Transverse colon (tissue), 4 donors: ENCODE measurements at regions not wholly inside any gene's neighbourhood (a gene's known extent, or its start where the extent isn't known, plus 50 kb on each side); places are given as distances from the start of the nearest gene placed in this dataset.

Source experiments
- DNase-seq: peaks from one replicate; pipeline ENCODE4 v3.0.0-alpha.2; 2019
- H3K27ac ChIP-seq, 4 donors: fragments of 200-600 bp; sonication (generic); 2 replicates each; pipeline ENCODE4 v1.5.1; 2016 to 2018; ENCODE audit warnings: inconsistent platforms in 4 of 4
- H3K27me3 ChIP-seq: fragments of 200-600 bp; sonication (generic); 2 replicates; pipeline ENCODE4 v1.5.1; 2017; ENCODE audit warnings: inconsistent platforms
- H3K36me3 ChIP-seq, 4 donors: fragments of 200-600 bp; sonication (generic); 2 replicates each; pipeline ENCODE4 v1.5.1; 2017 to 2019; ENCODE audit warnings: inconsistent platforms in 4 of 4
- H3K4me1 ChIP-seq, 4 donors: fragments of 200-600 bp; sonication (generic); 2 replicates each; pipeline ENCODE4 v1.5.1; 2017 to 2020; ENCODE audit warnings: inconsistent platforms in 4 of 4
- H3K4me3 ChIP-seq, 4 donors: fragments of 200-600 bp; sonication (generic); 1 replicate in 1 of 4; 2 replicates in 3 of 4; pipeline versions ENCODE4 v1.5.1 to v1.6.1; 2017 to 2019; ENCODE audit warnings: inconsistent platforms in 4 of 4
- H3K9me3 ChIP-seq, 2 donors: fragments of 200-600 bp; sonication (generic); 2 replicates each; pipeline ENCODE4 v1.5.1; 2017 to 2019; ENCODE audit warnings: inconsistent platforms in 2 of 2
- EP300 ChIP-seq: sonication (generic); formaldehyde crosslinking; IDR thresholded peaks from one replicate; pipeline ENCODE4 v1.6.1; 2017; ENCODE audit warnings: antibody characterized with exemption, low read depth
- POLR2A ChIP-seq: fragments of 450-650 bp; IDR thresholded peaks from one replicate; pipeline ENCODE4 v1.6.1; 2016; ENCODE audit warnings: antibody characterized with exemption, mild to moderate bottlenecking, moderate library complexity
- POLR2AphosphoS5 ChIP-seq, 3 donors: sonication (generic); formaldehyde crosslinking; IDR thresholded peaks; one replicate each; pipeline ENCODE4 v1.6.1; 2016; ENCODE audit warnings: antibody characterized with exemption in 3 of 3
- WGBS, 2 donors: methylation state at CpG; one replicate each; pipeline ENCODE4 v1.1.5; 2018; ENCODE audit warnings: low coverage in 1 of 2; 5-methylcytosine and 5-hydroxymethylcytosine counted together
- in situ Hi-C, 4 donors: fragments of 200-750 bp; cut with MboI; loops; one replicate each; pipeline versions ENCODE4 v1.15.0 to v1.15.1; 2017; ENCODE audit warnings: low sequenced_read_pairs in 3 of 4, low pct_ligation_motif_present in 1 of 4, low pct_unique_long_range_greater_than_20kb in 1 of 4
- intact Hi-C: fragments of 100-400 bp; cut with DNase I; formaldehyde crosslinking; loops from one replicate; pipeline ENCODE4 v1.15.1; 2023; ENCODE audit warnings: low total_unique reads
- TF ChIP-seq, protein P1 (sequence below), 5 experiments: fragments of 200-600 bp in 3 of 5; fragments of 450-650 bp in 2 of 5; sonication (generic) in 3 of 5; IDR thresholded peaks; 1 replicate in 2 of 5; 2 replicates in 3 of 5; pipeline ENCODE4 v1.5.1; 2016 to 2017; ENCODE audit warnings: antibody characterized with exemption in 5 of 5, inconsistent platforms in 3 of 5, mild to moderate bottlenecking in 2 of 5, moderate library complexity in 1 of 5

DNA sequence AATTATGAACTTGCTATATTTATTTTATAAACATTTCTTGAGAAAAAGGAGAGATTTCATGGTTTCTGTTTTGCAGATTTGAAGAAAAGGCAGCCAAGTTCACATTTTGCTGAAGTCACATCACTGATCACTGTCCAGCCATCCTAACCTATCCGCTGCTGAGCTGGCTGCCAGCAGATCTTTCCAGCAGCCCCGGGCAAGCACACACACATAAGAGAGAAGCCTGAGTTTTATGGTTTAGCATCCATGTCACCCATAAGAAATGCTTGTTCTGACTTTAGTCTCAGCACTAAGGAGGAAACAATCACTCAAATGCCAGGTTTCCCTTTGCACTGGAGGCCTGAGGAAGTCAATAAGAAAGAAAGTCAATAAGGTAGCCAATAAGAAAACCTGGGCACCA, 287.1 kb downstream of the SMOC2 start:
- no peak for DNase-seq
- in situ Hi-C loops: no loop called here
- no peak overlapping the region for H3K27ac ChIP-seq
- no peak for TF ChIP-seq POLR2AphosphoS5 (IDR thresholded peaks at IDR 0.05)
- no peak for TF ChIP-seq POLR2A
- TF ChIP-seq, protein P1, sequence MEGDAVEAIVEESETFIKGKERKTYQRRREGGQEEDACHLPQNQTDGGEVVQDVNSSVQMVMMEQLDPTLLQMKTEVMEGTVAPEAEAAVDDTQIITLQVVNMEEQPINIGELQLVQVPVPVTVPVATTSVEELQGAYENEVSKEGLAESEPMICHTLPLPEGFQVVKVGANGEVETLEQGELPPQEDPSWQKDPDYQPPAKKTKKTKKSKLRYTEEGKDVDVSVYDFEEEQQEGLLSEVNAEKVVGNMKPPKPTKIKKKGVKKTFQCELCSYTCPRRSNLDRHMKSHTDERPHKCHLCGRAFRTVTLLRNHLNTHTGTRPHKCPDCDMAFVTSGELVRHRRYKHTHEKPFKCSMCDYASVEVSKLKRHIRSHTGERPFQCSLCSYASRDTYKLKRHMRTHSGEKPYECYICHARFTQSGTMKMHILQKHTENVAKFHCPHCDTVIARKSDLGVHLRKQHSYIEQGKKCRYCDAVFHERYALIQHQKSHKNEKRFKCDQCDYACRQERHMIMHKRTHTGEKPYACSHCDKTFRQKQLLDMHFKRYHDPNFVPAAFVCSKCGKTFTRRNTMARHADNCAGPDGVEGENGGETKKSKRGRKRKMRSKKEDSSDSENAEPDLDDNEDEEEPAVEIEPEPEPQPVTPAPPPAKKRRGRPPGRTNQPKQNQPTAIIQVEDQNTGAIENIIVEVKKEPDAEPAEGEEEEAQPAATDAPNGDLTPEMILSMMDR (IDR thresholded peaks at IDR 0.05): no peak
- no peak for TF ChIP-seq EP300
- intact Hi-C loops: no loop called here
- no peaks in the 10 kb centered on the region for H3K27me3 ChIP-seq
- no peaks in the 10 kb centered on the region for H3K9me3 ChIP-seq
- WGBS, 2 donors: 79% methylated on average over 2 of the region's 2 CpGs; no CpG with 5 or more reads in 1 of the 2 donors
- no peak overlapping the region for H3K4me3 ChIP-seq
- H3K4me1 ChIP-seq: no peaks in the 10 kb centered on the region
- no peaks in the 10 kb centered on the region for H3K36me3 ChIP-seq

GRCh38 chr6:168726312-168726856, 285.4 kb downstream of the SMOC2 start:
- intact Hi-C loops (no loop called here), in situ Hi-C loops (no loop called here)
- Histone ChIP-seq H3K27me3 (no peaks in the 10 kb centered on the region), H3K36me3 (no peaks in the 10 kb centered on the region), H3K9me3 (no peaks in the 10 kb centered on the region), H3K27ac (no peak overlapping the region), H3K4me3 (no peak overlapping the region), H3K4me1 (no peaks in the 10 kb centered on the region)
- 89 to 94% methylated on average over 6 to 12 of the region's 12 CpGs for WGBS, 2 donors
- no peak for DNase-seq
- TF ChIP-seq EP300 (no peak), POLR2AphosphoS5 (IDR thresholded peaks at IDR 0.05) (no peak), POLR2A (no peak)
- TF ChIP-seq, protein P1 (IDR thresholded peaks at IDR 0.05): no peak

DNA sequence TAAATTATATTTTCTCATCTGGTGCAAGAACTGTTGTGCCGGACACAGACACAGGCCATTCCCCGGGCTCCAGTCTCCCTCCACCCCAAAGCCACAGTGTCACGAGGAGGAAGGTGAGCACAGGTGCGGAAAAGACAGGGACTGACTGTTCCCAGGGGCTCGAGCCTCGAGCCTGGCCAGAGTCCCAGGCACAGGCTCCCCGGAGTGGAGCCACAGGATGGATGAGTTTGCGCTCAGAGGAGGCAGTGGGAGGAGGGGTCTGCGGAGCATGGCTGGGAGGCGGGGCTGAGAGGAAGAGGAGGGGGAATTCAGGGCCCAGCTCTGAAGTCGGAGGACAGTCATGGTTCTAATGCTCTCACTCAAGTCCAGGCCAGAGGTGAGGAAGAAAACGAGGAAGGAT, 284.8 kb downstream of the SMOC2 start:
- intact Hi-C loops: no loop called here
- 62 to 88% methylated on average over 1 to 12 of the region's 12 CpGs for whole genome bisulfite sequencing, 2 donors
- H3K36me3 ChIP-seq: no peaks in the 10 kb centered on the region
- TF ChIP-seq POLR2A: no peak
- H3K27ac ChIP-seq: no peak overlapping the region
- no peaks in the 10 kb centered on the region for H3K4me1 ChIP-seq
- in situ Hi-C loops: no loop called here
- DNase-seq: no peak
- H3K4me3 ChIP-seq: no peak overlapping the region
- H3K9me3 ChIP-seq: no peaks in the 10 kb centered on the region
- no peaks in the 10 kb centered on the region for H3K27me3 ChIP-seq

DNA sequence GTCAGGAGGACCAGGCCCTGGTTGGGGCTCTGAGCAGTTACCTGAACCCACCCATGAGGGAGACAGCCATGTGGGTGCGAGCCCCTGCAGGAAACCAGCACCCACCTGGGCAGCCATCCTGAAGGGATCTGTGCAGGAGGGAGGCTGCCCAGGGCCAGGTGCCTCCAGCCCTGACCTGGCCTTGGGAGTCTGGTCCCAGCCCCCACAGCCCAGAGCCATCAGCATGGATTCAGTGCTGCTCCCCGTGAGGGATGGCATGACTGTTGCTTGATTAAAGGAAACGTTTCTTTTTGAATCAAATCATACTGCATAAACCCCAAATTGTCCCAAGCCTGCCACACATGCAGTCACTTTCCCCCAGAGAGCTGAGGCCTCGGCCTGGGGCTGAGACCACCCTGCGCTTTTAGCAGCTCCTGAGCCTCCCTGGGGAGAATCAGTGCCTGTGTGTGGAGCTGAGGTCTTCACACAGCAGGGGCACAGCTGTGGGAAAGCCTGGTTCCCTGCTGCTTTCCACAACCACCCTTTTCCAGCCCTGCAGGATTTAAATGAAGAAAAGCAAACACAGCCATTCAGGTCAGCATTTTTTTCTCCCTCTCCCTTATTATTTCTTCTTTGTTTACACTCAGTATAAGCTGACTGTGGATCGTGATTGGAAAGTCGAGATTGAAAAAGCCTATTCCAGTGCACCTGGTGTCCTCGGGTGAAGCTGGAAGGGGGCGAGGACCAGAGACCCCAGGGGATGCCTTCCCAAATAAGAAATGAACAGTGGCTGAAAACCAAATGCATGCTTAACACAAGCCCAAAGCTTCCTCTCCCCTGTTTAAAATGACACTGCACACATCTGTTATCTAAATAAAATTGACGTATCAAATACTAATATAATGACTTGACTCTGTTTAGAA, 283.9 kb downstream of the SMOC2 start:
- Histone ChIP-seq H3K4me3 (no peak overlapping the region), H3K36me3 (no peaks in the 10 kb centered on the region), H3K9me3 (no peaks in the 10 kb centered on the region), H3K27me3 (no peaks in the 10 kb centered on the region), H3K4me1 (no peaks in the 10 kb centered on the region), H3K27ac (no peak overlapping the region)
- TF ChIP-seq, protein P1 (IDR thresholded peaks at IDR 0.05): no peak
- no peak for DNase-seq
- WGBS, 2 donors: 72 to 80% methylated on average over 5 to 10 of the region's 10 CpGs
- in situ Hi-C loops: no loop called here
- intact Hi-C loops: no loop called here
